Endothelial cell of umbilical vein (primary cell): ENCODE measurements at regions not wholly inside any gene's neighbourhood (a gene's known extent, or its start where the extent isn't known, plus 50 kb on each side); places are given as distances from the start of the nearest gene placed in this dataset.

ENCODE experiments used
- CTCF ChIP-seq, 2 donors: IDR thresholded peaks; 1 replicate in 1 of 2; 2 replicates in 1 of 2; pipeline ENCODE4 v1.5.1; 2011; ENCODE audit warnings: low read length in 2 of 2, mild to moderate bottlenecking in 2 of 2, moderate library complexity in 2 of 2, control low read depth in 1 of 2, inconsistent platforms in 1 of 2, low read depth in 1 of 2; ENCODE audit not compliant: insufficient read depth in 1 of 2; ENCODE audit errors: extremely low read depth in 1 of 2
- EZH2 ChIP-seq: IDR thresholded peaks from 2 replicates; pipeline ENCODE4 v1.6.1; 2012; ENCODE audit warnings: borderline replicate concordance, low read depth, mild to moderate bottlenecking, moderate library complexity, low read length, inconsistent platforms; ENCODE audit not compliant: severe bottlenecking
- FOS ChIP-seq: IDR thresholded peaks from 2 replicates; pipeline ENCODE4 v1.6.1; 2011; ENCODE audit warnings: mild to moderate bottlenecking, low read length, moderate library complexity, borderline replicate concordance; ENCODE audit not compliant: insufficient read depth
- GATA2 ChIP-seq: IDR thresholded peaks from 2 replicates; pipeline ENCODE4 v1.7.0; 2011; ENCODE audit warnings: low read depth, mild to moderate bottlenecking, moderate library complexity, mixed read lengths, low read length; ENCODE audit not compliant: insufficient read length, insufficient read depth
- JUN ChIP-seq: IDR thresholded peaks from 2 replicates; pipeline ENCODE4 v1.6.1; 2011; ENCODE audit warnings: borderline replicate concordance, low read depth; ENCODE audit not compliant: insufficient read length, insufficient read depth
- MYC ChIP-seq: IDR thresholded peaks from one replicate; pipeline ENCODE4 v1.6.1; 2011; ENCODE audit warnings: mild to moderate bottlenecking, low read depth, low read length
- POLR2A ChIP-seq: IDR thresholded peaks from 2 replicates; pipeline ENCODE4 v1.6.1; 2012; ENCODE audit warnings: low read depth, mild to moderate bottlenecking, control low read depth, low read length
- POLR2AphosphoS5 ChIP-seq: IDR thresholded peaks from 2 replicates; pipeline ENCODE4 v1.6.1; 2012; ENCODE audit warnings: low read depth, mild to moderate bottlenecking, control low read depth, low read length, moderate library complexity; ENCODE audit not compliant: insufficient read depth
- TF ChIP-seq, protein P1 (sequence below): IDR thresholded peaks from 2 replicates; pipeline ENCODE4 v1.6.1; 2011; ENCODE audit not compliant: insufficient read depth, insufficient read length

DNA sequence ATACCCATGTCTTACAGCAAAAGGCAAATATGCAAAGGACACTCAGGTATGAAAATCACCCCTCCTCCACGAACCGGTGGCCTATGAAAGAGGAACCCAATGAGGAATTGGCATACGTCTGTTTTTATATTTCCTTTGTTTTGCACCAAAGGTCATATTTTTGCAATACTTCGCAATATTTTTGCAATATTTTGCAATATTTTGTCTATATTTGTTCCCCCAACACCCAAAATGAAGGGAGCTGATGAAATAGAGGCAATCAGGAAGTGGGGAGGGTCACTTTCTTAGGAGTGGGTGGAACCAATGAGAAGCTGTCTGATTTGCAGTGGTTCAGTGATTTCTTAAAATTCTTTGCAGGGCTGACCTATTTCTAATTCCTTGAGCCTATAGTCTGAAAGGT is 296.8 kb upstream of the TSHZ2 start:
- TF ChIP-seq POLR2A, result no peak
- TF ChIP-seq POLR2AphosphoS5, result no peak
- no peak for TF ChIP-seq CTCF (IDR thresholded peaks at IDR 0.05; ENCODE audit: extremely low read depth in 1 of 2, insufficient read depth in 1 of 2, low read depth in 1 of 2, low read length in 2 of 2)
- TF ChIP-seq, protein P1, sequence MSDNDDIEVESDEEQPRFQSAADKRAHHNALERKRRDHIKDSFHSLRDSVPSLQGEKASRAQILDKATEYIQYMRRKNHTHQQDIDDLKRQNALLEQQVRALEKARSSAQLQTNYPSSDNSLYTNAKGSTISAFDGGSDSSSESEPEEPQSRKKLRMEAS, result no peak
- no peak for TF ChIP-seq JUN
- no peak for TF ChIP-seq FOS
- TF ChIP-seq EZH2, result no peak
- no peak for TF ChIP-seq GATA2
- TF ChIP-seq MYC, result no peak
